Stimulated activated CD4-positive, alpha-beta T cell treated with anti-CD3 and anti-CD28 coated beads, Interleukin-1b, Interleukin-23, amount 100 ng/mL, for 48 hours (primary cell): ENCODE measurements at regions not wholly inside any gene's neighbourhood (a gene's known extent, or its start where the extent isn't known, plus 50 kb on each side); places are given as distances from the start of the nearest gene placed in this dataset.

Source experiments
- DNase-seq: peaks from one replicate; pipeline ENCODE4 v3.0.0-alpha.2; 2020

- no peak for DNase-seq
Observed at GRCh38 chr2:128809880-128810279, 491.2 kb upstream of the HS6ST1 start.

- DNase-seq: no peak
Observed at GRCh38 chr2:128812183-128812940, 493.7 kb upstream of the HS6ST1 start.

GRCh38 chr2:128813352-128814034 is 494.8 kb upstream of the HS6ST1 start:
- DNase-seq: no peak

DNA sequence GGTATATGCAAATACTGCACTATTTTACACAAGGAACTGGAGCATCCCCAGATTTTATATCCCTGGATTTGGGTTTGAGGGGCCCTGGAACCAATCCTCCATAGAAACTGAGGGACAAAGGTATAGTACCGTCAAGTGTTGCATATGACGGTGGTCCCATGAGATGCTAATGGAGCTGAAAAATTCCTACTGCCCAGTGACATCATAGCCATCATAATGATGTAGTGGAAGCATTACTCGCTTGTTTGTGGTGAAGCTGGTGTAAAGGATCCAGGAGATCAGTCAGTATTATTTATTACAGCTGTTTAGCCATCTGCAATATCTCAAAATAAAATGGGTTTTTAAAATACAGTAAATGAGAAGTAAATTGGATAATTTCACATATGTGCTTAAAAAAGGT is 496.6 kb upstream of the HS6ST1 start:
- no peak for DNase-seq

- no peak for DNase-seq
Observed at GRCh38 chr2:128817171-128817570, 498.5 kb upstream of the HS6ST1 start.

DNA sequence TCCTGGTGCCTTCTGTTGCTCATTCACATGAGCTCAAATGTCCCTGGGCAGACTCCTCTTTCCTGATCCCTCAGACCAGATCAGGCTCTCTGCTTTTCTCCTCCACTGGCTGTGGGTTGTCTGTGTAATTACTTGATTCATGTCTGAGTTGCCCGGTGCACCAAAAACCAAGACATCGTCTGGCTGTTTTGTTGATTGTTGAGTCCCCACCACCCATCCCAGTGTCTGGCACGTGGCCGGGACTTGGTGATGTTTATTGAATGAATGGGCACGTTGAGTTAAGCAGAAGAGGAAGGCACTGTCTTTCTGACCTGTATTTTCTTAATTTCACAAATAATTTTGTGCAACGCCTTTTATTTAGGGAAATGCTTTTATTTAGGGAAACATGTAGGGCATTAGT is 499.1 kb upstream of the HS6ST1 start:
- DNase-seq: no peak

DNA sequence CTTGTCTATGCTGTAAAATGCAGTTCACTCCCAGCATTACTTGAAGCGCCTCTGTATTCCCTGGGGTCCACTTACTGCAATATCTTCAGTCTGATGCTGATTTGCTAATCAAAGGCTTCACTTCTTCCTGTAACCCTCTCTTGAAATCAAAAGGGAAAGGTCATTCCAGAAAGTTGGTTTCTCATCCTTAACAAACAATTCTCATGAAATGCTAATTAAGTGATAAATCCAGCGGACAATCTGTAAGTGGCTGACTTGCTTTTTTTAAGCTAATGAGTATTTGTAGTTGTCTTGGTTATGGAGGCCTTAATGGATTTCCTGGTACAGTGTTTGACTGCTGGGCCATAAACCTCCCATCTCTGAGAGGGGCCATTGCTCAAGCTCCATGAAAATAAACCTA is 499.6 kb upstream of the HS6ST1 start:
- no peak for DNase-seq

DNA sequence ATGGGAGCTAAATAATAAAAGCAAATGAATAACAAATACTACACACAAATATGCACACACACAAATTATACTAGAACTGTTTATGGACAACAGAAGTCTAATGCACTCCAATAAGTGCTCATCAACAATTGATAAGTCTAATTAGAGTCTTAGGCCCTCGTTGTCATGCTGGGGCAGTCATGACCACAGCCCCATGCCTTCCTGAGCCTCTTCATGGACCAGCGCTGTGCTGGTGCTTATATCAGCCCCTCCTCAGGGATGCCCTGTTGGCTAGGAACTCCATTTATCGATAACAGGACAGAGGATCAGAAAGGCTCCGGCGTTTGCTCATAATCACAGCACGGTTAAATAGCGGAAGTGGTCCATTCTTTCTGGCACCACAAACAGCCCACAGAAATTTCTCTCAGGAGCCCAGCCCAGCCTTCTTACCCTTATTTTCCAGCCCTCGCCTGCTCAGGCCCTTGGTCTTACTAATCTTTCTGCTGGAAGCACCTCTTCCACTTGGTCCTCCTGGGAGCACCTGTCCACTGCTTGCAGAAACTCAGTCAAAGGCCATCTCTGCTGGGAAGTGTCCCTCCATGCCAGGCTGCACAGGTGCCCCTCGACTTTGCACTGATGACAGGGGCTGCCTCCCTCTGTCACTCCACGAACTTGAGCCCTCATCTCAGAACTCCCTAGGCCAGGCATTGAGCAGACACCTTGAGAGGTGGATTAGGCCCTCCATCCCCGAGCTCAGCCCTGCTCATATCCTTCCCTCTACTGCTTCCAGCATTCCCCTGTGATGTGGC is 500.2 kb upstream of the HS6ST1 start:
- DNase-seq: no peak

DNA sequence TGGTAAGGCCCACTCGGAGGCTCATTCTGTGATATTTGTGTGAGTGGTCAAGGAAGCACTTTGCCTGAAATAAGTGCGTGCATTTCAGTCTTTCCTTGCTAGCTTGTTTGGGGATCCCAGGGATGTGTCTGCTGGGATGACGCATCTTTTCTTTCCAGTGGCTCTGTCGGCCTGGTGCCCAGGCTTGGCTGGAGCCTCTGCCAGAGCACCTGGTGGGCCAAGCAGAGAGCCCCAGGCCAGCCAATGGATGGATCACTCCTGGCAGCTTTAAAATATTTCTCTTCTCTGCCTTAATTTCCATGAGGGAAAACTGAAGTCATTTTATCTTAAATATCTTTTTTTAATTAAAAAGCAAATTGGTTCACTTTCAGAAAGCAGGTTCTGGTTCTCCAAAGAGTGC is 501.8 kb upstream of the HS6ST1 start:
- no peak for DNase-seq

GRCh38 chr2:128821010-128821409 is 502.3 kb upstream of the HS6ST1 start:
- no peak for DNase-seq

DNA sequence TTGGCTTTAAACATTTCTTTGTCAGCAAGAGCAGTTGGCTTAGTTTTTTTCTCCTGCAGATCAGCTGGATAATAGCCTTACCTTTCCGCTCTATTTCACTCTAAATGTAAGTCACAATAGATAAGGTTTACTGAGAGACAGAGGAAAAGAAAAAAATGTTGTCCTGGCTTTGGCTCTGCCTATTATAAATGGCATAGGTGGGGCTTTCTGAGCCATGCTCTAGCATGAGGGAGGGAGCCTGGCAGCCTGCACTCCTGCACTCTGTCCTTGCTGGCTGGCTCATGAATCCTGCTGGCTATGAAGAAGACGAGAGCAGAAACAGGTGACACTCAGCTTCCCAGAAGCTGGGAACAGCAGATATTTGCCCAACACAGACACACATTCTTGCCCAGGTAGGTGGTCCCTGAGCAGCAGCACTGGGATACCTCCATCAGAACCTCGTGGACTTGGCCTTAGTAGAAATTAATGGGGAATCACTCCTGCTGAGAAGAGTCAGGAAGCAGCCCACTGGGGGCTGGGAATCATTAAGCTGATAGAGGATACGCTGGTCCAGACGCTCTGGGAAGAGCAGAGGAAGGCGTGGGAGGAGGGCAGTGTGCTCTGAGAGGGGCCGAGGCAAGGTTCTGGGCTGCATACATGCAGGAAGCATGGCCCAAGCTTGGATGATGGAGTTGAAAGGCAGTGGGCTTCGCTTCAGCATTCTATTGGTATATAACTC is 514.4 kb upstream of the HS6ST1 start:
- DNase-seq: no peak

- no peak for DNase-seq
Observed at GRCh38 chr2:128833664-128834027, 515.0 kb upstream of the HS6ST1 start.

GRCh38 chr2:128834207-128834879 is 515.7 kb upstream of the HS6ST1 start:
- DNase-seq: no peak

GRCh38 chr2:128834880-128835252 is 516.2 kb upstream of the HS6ST1 start:
- no peak for DNase-seq

DNA sequence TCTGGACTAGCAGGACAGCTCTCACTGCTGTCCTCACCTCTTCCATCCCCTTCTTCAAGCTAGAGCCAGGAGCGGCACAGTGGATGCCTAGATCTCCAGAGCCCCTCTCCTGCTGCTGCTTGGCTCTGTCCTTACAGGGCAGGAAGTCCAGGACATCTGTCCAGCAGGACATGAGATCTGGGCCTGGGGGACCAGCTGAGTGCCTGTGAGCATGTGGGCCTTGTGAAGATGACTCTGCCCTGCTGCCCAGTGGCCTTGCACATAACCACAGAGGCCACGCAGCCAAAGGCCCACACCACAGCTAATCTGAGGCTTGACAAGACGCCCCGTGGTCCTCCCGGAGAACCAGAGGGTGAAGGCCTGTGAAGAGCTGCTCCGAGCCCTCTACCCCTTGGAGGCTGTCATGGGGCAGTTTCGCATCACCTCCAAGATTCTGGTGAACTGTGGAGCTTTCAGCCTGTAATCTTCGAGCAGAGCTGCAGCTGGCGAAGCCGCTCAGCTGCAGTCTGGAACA is 516.7 kb upstream of the HS6ST1 start:
- DNase-seq: no peak

- DNase-seq: no peak
Observed at GRCh38 chr2:128835974-128836373, 517.3 kb upstream of the HS6ST1 start.

- no peak for DNase-seq
Observed at GRCh38 chr2:128836559-128837100, 518.0 kb upstream of the HS6ST1 start.

GRCh38 chr2:128838244-128838643 is 519.6 kb upstream of the HS6ST1 start:
- no peak for DNase-seq

DNA sequence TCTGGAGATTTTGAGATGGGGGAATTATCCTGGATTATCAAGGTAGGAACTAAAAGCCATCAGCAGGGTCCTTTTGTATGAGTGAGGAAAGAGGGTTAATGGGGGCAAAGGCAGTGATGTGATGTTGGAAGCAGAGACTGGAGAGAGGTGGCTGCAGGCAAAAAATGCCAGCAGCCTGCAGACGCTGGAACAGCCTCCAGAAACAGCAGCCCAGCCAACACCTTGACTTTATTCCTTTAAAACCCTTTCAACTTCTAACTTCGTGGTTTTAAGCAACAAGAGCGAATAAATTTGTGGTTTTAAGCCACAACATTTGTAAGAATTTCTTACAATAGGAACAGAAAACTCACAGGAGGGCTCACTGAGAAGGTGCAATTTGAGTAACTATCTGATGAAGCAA is 523.1 kb upstream of the HS6ST1 start:
- no peak for DNase-seq

- DNase-seq: no peak
Observed at GRCh38 chr2:128867311-128867710, 548.6 kb upstream of the HS6ST1 start.

- no peak for DNase-seq
Observed at GRCh38 chr2:128867936-128868636, 549.4 kb upstream of the HS6ST1 start.
